NCI-H510A (cell line): ENCODE measurements at regions not wholly inside any gene's neighbourhood (a gene's known extent, or its start where the extent isn't known, plus 50 kb on each side); places are given as distances from the start of the nearest gene placed in this dataset.

Experiments used
- DNase-seq: peaks from one replicate; lab custom pipeline; 2025; lab: John Stamatoyannopoulos, UW

DNA sequence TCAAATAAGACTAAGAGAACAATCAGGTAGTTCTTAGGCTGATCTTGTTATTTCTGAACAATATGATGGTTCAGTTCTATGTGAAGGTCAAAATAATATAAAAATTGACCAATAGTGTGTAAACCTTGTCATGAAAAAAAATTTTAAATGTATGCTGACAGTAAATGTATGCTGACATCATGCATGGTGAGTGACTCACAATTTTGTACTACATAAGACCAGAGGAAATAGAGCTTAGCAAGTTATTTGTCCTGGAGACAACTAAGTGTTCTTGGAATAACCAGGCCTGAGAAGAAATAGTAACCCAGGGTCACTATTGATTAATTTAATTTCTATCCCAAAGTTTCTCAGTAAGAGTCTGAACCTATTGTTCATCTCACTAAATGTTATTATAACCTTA is 182.2 kb upstream of the PCDH15 start:
- no peak for DNase-seq

DNA sequence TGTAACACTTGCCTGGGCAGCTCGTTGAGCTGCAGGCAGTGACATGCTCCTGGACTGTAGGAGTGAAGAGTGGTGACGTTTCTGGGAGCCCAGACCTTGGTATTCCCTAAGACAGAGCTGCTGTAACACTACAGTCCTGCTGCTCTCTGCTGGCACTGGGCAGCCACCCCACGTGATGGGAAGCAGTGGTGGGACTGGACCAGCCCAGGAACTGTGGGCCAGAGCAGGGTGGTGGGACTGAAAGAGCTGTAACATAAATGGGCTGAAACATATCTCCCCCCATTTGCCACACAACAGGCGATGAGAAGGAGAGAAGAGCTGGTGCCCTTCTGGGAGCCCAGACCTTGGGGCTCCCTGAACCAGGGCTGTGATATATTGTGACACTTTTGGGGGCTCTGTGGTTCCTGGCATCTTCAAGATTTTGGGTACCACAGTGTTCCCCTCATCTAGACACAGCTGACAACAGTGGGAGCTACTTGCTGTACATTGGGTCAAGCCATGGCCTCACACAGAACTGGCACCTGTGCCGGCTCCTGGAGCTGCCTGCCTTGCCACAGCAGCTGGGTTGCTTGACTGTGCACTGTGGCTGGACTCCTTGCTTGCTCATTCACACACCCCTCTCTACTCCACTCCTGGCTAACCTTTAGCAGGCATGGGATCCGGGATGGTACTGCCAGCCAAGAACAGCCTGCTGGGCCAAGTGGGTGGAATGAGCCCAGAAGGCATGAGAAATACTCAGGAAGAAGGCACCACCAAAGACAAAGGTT is 161.3 kb upstream of the PCDH15 start:
- DNase-seq = no peak

DNA sequence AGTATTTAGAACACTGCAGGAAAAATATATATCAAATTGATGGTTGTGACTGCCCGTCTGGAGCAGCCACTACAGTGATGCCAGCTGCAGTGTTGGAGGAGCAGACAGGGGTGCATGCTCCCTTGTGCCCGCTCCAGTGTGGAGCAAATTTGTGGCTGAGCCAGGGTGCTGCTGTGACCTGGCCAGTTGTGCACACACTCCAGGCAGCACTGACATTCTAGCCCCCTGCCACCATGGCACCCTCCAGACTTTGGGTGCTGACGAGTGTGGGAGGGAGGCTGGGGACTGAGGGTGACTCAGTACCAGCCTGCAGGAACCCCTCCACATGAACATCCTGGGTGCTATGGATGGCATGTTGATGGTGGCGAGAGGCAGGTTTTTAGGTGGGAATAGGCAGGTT is 160.0 kb upstream of the PCDH15 start:
- no peak for DNase-seq

DNA sequence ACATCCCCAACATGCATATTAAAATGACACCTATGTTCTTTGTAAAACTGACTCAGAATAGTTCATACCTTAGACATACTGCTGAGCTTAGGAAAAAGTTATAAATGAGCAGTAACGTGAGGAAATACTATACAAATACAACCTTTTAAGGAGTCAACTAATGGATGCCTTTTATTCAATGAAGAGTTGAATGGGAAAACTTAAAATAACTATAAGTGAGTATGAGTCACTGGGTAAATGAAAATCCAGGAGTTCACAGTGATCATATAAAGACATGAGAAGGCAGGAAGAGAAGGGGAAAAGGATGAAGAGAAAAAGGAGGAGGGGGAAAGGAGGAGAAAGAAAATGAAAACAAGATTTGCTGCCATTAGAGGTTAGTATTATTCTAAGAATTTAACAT is 157.8 kb upstream of the PCDH15 start:
- no peak for DNase-seq

DNA sequence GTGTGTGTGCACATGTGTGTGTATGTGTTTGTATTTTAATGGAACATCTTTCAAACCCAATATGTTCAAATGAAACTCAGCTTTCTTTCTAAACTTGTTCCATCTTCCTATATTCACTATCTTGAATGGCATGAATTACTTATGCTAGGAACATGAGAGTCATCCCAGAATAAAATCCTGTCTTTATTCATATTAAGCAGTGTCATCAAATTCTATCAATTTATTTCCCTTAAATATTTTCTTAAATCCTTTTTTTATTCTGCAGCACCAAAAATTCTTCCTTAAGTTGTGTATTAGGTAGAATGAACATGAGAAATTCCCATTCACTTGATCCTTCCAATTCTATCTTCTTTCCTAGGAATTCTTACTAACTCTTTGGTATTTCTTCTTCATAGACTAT is 146.6 kb upstream of the PCDH15 start:
- DNase-seq = no peak

DNA sequence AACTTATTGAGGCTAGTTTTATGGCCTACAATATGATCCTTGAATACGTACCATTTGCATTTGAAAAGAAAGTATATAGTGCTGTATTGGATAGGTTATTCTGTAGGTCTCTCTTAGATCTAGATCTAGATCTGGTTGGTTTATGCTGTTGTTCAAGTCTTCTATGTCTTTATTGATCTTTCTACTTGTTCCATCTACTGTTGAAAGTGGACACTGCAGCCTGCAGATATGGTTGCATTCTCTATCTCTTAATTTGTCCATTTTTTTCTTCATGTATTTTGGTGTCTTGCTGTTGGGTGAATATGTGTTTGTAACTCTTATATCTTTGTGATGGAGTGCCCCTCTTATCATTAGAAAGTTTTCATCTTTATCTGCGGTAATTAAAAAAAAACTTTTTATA is 139.4 kb upstream of the PCDH15 start:
- DNase-seq = no peak

DNA sequence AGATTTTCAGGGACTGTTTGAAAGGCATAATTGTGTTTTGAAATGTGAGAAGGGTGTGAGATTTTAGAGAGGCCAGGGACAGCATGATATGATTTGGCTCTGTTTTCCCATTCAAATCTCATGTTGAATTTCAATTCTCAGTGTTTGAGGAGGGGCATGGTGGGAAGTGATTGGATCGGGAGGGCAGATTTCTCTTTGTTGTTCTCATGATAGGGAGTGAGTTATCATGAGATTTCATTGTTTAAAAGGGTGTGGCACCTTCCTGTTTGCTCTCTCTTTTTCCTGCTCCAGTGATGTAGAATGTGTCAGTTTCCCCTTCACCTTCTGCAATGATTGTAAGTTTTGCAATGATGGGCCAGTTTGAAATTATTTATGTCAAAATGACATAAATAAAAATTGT is 113.0 kb upstream of the PCDH15 start:
- no peak for DNase-seq

DNA sequence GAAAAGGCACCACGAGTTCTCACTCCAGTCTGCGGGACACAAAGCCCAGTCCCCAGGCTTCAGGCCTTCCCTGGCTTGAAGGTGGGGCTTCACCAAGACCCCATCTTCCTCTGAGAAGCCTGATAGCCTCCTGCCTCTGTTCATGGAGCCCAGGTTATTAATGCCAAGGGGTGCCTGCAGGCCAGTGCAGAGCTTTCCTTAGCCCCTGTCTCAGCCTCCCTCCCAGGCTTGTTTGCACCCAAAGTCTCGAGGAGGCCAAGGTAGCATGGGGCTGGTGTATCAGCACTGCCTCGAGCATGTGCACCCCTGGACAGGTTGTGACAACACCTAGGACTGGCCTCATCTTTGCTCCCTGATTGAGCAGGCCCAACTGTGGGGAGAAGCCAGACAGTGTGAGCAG is 108.1 kb upstream of the PCDH15 start:
- no peak for DNase-seq

DNA sequence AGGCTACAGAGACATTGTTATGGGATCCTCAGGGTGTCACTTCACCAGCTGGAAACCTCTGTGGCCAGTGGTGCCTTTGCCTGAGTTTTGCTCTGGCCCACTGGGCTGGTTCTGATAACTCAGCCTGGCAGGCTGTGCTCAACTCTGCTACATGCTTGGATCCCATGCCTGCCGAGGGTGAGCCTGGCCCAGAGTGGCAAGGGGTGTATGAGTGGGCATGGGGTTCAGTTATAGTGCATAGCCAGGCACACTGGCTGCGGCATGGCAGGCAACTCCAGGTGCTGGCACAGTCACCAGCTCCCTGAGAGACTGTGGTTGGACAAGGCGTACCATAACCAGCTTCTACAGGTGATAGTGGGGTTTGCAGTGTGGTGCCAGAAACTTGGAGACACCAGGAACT is 107.0 kb upstream of the PCDH15 start:
- no peak for DNase-seq

DNA sequence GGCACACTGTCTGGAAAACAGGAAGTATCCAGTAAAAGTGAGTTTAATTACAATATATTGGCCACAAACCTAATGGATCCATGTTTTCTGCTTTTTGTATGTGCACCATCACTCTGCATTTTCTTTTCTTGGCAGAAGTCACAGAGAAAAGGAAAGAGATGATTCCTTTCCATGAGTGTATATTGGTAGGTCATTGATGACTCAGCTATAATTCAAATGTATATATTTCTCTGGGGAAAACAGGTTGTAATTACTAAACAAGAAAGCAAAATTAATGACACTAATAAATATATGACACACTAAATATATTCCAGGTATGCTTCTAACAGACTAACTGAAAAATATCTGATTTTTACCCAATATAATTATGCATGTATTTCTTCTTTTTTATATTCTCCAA is 105.9 kb upstream of the PCDH15 start:
- DNase-seq = no peak

DNA sequence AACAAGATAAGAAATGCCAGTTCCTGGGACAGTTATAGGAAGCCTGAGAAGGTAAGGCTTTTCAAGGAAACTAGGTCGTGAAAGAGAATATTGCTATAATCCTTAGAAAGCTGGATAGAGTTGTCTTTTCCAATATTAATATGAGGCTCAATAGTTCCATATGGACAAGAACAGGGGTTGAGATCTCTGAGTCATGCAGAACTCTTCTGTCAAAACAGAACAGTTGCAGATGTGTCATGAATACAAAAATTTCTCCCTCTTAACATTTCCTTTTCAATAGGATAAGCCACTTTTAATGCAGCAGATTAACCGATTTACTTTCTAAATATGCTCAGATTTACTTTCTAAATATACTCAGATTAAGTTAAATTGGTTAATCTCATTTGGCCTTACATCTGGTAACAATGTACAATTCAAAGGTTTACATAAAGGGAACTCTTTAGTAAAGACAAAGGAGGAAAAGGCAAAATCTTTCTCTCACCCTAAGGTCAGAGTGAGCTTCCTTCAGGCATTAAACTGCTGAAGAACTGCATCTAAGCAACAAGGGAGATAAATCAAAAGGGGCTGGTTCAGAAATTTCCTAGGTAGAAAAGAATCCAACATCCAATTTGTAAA is 104.7 kb upstream of the PCDH15 start:
- DNase-seq = no peak

DNA sequence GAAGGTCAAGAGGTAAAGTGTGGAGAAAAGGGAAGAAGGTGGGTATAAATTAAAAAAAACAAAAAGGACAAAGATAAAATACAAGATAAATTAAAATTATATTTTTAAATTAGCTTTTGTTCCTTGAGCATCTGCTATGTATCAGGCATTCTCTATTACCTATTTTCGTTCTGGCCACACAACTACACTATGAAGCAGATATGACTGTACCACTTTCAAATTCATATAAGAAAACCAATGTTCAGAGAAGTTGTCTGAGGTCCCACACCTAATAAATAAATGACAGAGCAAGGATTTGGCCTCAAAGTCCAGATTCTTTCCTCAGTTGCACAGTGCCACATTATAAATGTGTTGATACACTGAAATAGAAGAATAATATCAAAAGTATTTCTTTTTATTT is 103.8 kb upstream of the PCDH15 start:
- DNase-seq = no peak

DNA sequence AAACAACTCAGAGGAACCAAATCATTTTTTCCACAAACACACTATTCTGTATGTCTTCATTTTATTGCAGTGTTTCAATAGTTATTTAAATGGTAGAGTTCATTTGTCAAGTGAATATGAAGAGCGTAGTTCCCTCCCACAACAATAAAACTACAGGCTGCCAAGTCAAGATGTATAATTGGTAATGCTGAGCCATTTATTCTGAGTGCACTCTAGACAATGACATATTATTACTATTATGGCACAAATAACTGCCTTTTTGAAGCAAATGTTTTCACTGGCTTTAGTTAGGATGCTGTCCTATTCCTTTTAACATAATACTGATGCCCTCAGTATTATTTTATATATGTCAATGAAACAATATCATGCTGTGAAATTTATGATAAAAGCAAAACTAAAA is 102.7 kb upstream of the PCDH15 start:
- DNase-seq = no peak

DNA sequence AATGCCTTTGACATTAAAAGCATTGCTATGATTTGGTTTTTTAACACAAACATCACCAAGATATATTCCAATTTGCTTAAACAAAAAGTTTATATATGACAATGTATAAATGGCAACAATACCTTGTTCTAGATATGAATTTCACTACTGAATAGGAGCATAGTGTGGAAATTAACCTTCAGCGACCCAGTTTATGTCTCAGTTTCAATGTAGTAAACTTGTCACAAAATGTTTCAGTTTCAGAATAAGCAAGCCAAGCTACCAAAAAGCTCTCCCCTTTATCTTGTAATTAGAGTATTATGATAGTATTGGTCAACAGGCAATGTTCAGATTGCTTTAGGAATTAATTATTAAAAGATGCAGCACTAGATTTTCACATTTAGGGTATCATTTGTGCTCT is 99.6 kb upstream of the PCDH15 start:
- DNase-seq = no peak

DNA sequence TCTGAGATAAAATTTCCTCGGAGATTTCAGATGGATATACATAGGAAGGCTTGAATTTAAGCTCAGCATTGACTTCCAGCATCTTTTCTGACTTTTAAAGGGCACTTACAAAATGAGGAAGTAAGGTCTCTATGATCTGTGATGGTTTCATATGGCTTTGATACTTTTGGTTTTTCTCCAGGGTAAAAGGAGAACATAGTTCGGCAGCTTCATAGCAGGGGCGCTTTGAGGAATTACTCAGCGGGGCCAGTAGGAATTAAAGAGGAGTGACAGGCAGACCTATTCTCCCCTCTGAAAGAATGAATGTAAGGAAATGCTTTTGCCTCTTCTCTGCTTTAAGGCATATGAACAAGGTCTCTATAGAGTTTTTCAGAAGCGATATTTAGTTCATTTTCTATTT is 80.0 kb upstream of the PCDH15 start:
- DNase-seq = no peak

DNA sequence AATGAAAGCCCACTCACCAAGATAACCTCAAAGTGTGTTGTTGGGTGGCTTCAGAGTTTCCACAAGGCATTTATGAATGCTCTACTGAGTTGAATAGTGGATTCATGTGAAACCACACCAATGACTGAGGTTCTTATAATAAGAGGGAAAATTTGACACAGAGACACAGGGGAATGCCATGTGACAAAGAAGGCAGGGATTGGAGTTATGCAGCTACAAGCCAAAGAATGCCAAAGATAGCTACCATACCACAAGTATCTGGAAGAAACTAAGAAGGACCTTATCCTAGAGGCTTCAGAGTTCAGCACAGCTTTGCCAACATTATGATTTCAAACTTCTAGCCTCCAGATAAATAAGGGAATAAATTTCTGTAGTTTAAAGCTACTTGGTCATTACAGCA is 68.0 kb upstream of the PCDH15 start:
- no peak for DNase-seq

DNA sequence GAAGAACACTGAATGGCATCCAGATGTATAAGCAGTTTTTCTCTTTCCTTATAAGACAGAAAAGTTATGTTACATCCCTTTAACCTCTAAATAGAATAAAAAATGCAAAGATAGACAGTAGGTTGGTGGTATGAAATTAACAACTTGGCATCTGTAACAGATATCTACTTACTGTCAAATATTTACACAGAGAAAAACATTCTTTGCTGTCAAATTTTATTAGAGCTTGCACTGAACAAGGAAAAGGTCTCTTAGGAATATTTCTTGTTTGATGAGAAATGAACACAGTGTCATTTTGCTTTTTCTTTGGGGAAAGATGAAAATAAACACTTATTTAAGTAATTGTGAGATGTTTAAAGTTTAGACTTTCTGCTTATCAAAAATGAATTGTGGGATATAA is 65.6 kb upstream of the PCDH15 start:
- DNase-seq = no peak

DNA sequence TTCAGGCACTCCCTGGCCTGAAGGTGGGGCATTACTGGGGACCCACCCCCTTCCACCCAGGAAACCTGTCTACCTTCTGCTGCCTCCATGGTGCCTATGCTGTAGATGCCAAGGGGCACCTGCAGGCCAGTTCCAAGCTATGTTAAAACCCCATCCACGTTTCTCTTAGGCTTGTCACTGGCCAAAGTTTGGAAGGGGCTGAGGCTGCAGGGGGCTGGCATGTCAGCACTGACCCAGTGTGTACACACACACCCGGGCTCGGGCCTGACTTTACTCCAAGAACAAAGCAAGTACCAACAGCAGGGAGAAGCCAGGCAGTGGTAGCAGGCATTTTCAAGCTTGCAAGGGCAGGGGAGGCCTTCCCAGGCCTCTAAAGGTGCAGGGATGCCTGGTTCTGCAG is 53.8 kb upstream of the PCDH15 start:
- no peak for DNase-seq

DNA sequence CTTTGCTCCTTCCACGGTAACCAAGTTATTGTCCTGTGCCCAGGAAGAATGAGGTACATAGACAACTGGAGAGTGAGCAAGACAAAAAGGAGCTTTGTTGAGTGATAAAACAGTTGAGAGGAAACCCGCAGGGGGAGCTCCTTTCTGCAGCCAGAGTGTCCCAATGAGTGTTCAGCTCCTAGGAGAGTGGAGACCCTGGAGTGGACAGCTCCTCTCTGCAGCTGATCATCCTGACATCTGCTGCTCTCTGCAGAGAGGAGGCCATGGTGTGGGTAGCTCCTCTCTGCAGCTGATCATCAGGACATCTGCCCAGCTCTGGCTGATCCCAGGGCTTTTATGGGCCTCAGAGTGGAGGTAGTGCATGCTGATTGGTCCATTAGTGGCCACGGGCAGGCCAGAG is 53.4 kb upstream of the PCDH15 start:
- DNase-seq = no peak

DNA sequence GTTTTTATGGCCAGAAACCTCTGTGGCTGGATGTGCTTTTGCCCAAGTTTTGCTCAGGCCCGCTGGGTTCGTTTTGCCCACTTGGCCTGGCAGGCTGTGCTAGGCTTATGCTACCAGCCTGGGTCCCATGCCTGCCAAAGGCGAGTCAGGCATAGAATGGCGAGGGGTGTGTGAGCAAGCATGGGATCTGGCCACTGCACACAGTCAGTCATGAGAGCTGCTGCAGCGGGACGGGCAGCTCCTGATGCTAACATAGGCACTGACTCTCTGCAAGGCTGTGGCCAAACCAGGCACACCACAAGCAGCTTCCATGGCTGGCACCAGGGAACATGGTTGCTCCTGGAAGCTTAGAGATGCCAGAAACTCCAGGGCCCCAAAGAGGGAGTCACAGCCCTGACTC is 52.9 kb upstream of the PCDH15 start:
- DNase-seq = no peak
